ENCODE measurements at regions not wholly inside any gene's neighbourhood (a gene's known extent, or its start where the extent isn't known, plus 50 kb on each side); places are given as distances from the start of the nearest gene placed in this dataset.

GRCh38 chr20:52727740-52728456, 244.3 kb upstream of the TSHZ2 start:
- no peak for TF ChIP-seq CTCF (conservative IDR thresholded peaks at IDR 0.05; ENCODE audit: low read length)
- H3K4me3 ChIP-seq (ENCODE audit: low read length) = no peak overlapping the region
- DNase-seq (ENCODE audit: low read depth) = no peak

- no peak for DNase-seq (ENCODE audit: low read depth)
- no peak overlapping the region for H3K4me3 ChIP-seq (ENCODE audit: low read length)
- TF ChIP-seq CTCF (conservative IDR thresholded peaks at IDR 0.05; ENCODE audit: low read length) = no peak
These were observed 247.6 kb upstream of the TSHZ2 start for GRCh38 chr20:52724541-52724940.

- DNase-seq (ENCODE audit: low read depth) = no peak
- TF ChIP-seq CTCF (conservative IDR thresholded peaks at IDR 0.05; ENCODE audit: low read length) = no peak
- H3K4me3 ChIP-seq (ENCODE audit: low read length) = no peak overlapping the region
These were observed 249.1 kb upstream of the TSHZ2 start for GRCh38 chr20:52722926-52723688.

GRCh38 chr20:52708137-52708536, 264.0 kb upstream of the TSHZ2 start:
- no peak for DNase-seq (ENCODE audit: low read depth)
- H3K4me3 ChIP-seq (ENCODE audit: low read length) = no peak overlapping the region
- no peak for TF ChIP-seq CTCF (conservative IDR thresholded peaks at IDR 0.05; ENCODE audit: low read length)

- TF ChIP-seq CTCF (conservative IDR thresholded peaks at IDR 0.05; ENCODE audit: low read length) = no peak
- DNase-seq (ENCODE audit: low read depth) = no peak
- no peak overlapping the region for H3K4me3 ChIP-seq (ENCODE audit: low read length)
These were observed 267.6 kb upstream of the TSHZ2 start for GRCh38 chr20:52704553-52704952.

GRCh38 chr20:52688345-52688744, 283.8 kb upstream of the TSHZ2 start:
- DNase-seq (ENCODE audit: low read depth) = no peak
- H3K4me3 ChIP-seq (ENCODE audit: low read length) = no peak overlapping the region
- no peak for TF ChIP-seq CTCF (conservative IDR thresholded peaks at IDR 0.05; ENCODE audit: low read length)

- peak; percentile 2 for DNase-seq (ENCODE audit: low read depth)
- no peak overlapping the region for H3K4me3 ChIP-seq (ENCODE audit: low read length)
- no peak for TF ChIP-seq CTCF (conservative IDR thresholded peaks at IDR 0.05; ENCODE audit: low read length)
These were observed 287.3 kb upstream of the TSHZ2 start for GRCh38 chr20:52684905-52685304.

Measured in AG10803 (cell line).